Naive thymus-derived CD4-positive, alpha-beta T cell (primary cell): ENCODE measurements at regions not wholly inside any gene's neighbourhood (a gene's known extent, or its start where the extent isn't known, plus 50 kb on each side); places are given as distances from the start of the nearest gene placed in this dataset.

ENCODE experiments used
- ATAC-seq: fragments of 150-1000 bp; cut with Tn5 transposase; 2 replicates; pipeline ENCODE4 v1.10.0; 2021; ENCODE audit warnings: mild to moderate bottlenecking, moderate library complexity
- CTCF ChIA-PET: fragments of 350-600 bp; sonication (Branson Sonifier 250); formaldehyde crosslinking; loops from one replicate; lab custom pipeline; 2021; ENCODE audit warnings: antibody characterized with exemption; lab: Charles Lee
- POLR2A ChIA-PET: fragments of 350-600 bp; sonication (Branson Sonifier 250); formaldehyde crosslinking; loops from one replicate; lab custom pipeline; 2021; ENCODE audit warnings: antibody characterized with exemption, inconsistent platforms; lab: Charles Lee
- DNase-seq, 9 donors: peaks; one replicate each; pipeline versions ENCODE4 v3.0.0 to v3.0.0-alpha.2; 2020 to 2022; ENCODE audit warnings: mixed read lengths in 1 of 9
- H3K27ac ChIP-seq: one replicate; pipeline ENCODE4 v1.7.0; 2013; ENCODE audit warnings: mild to moderate bottlenecking, low read depth, low read length, moderate library complexity
- H3K27me3 ChIP-seq, 2 donors: one replicate each; pipeline ENCODE4 v1.7.0; 2013; ENCODE audit warnings: low read length in 2 of 2, mild to moderate bottlenecking in 2 of 2, moderate library complexity in 2 of 2; ENCODE audit not compliant: control insufficient read depth in 2 of 2, insufficient read depth in 2 of 2
- H3K36me3 ChIP-seq, 3 experiments: 1 replicate in 2 of 3; 2 replicates in 1 of 3; pipeline ENCODE4 v1.7.0; 2013; ENCODE audit warnings: low read length in 3 of 3, mild to moderate bottlenecking in 3 of 3, moderate library complexity in 1 of 3; ENCODE audit not compliant: insufficient read depth in 3 of 3, control insufficient read depth in 2 of 3
- H3K4me1 ChIP-seq, 2 donors: one replicate each; pipeline ENCODE4 v1.7.0; 2013; ENCODE audit warnings: low read length in 2 of 2, mild to moderate bottlenecking in 2 of 2, moderate library complexity in 1 of 2; ENCODE audit not compliant: control insufficient read depth in 2 of 2, insufficient read depth in 2 of 2
- H3K4me3 ChIP-seq: 2 replicates; pipeline ENCODE4 v1.7.0; 2013; ENCODE audit warnings: mild to moderate bottlenecking, low read length
- H3K9me3 ChIP-seq, 3 experiments: 1 replicate in 2 of 3; 2 replicates in 1 of 3; pipeline ENCODE4 v1.7.0; 2013; ENCODE audit warnings: low read length in 3 of 3; ENCODE audit not compliant: control insufficient read depth in 2 of 3
- H3K27ac Mint-ChIP-seq, 9 donors: one replicate each; pipeline ENCODE4 v1.8.0; 2020 to 2022; ENCODE audit warnings: mixed read lengths in 9 of 9, mild to moderate bottlenecking in 8 of 9, moderate library complexity in 5 of 9, inconsistent platforms in 2 of 9
- H3K27me3 Mint-ChIP-seq, 5 donors: one replicate each; pipeline ENCODE4 v1.8.0; 2021 to 2022; ENCODE audit warnings: mixed read lengths in 5 of 5, mild to moderate bottlenecking in 1 of 5
- H3K36me3 Mint-ChIP-seq, 5 donors: one replicate each; pipeline ENCODE4 v1.8.0; 2020 to 2022; ENCODE audit warnings: mixed read lengths in 5 of 5, mild to moderate bottlenecking in 3 of 5, inconsistent platforms in 1 of 5
- H3K4me1 Mint-ChIP-seq, 7 donors: one replicate each; pipeline ENCODE4 v1.8.0; 2020 to 2022; ENCODE audit warnings: mixed read lengths in 7 of 7, mild to moderate bottlenecking in 3 of 7, inconsistent platforms in 1 of 7
- H3K4me3 Mint-ChIP-seq, 10 donors: one replicate each; pipeline ENCODE4 v1.8.0; 2020 to 2022; ENCODE audit warnings: mild to moderate bottlenecking in 10 of 10, mixed read lengths in 10 of 10, moderate library complexity in 6 of 10, inconsistent platforms in 2 of 10
- H3K9me3 Mint-ChIP-seq, 11 donors: one replicate each; pipeline ENCODE4 v1.8.0; 2020 to 2022; ENCODE audit warnings: mixed read lengths in 11 of 11, mild to moderate bottlenecking in 4 of 11, inconsistent platforms in 1 of 11, moderate library complexity in 1 of 11
- intact Hi-C, 2 donors: fragments of 100-400 bp; cut with micrococcal nuclease; formaldehyde crosslinking; loops; one replicate each; pipeline ENCODE4 v1.15.1; 2023

- H3K4me1 Mint-ChIP-seq, result peaks cover 0 to 4% (median 0%) of the 10 kb centered on the region in 7 donors
- no peaks in the 10 kb centered on the region for H3K9me3 ChIP-seq
- H3K9me3 Mint-ChIP-seq, result peaks cover 0 to 5% (median 0%) of the 10 kb centered on the region in 11 donors
These were observed 154.1 kb downstream of the TLE3 start for GRCh38 chr15:69943637-69944036.

GRCh38 chr15:69945729-69946128, 152.0 kb downstream of the TLE3 start:
- Histone ChIP-seq H3K9me3 (no peaks in the 10 kb centered on the region), H3K4me3 (no peak overlapping the region), H3K27me3 (no peaks in the 10 kb centered on the region), H3K36me3 (no peaks in the 10 kb centered on the region), H3K4me1 (no peaks in the 10 kb centered on the region), H3K27ac (no peak overlapping the region)
- peaks cover 0 to 5% (median 0%) of the 10 kb centered on the region in 11 donors for H3K9me3 Mint-ChIP-seq
- peaks cover 0 to 2% (median 0%) of the 10 kb centered on the region in 7 donors for H3K4me1 Mint-ChIP-seq
- no peak for ATAC-seq
- no peak overlapping the region for H3K27ac Mint-ChIP-seq
- ChIA-PET CTCF (no interaction called here), POLR2A (no interaction called here)
- no peak for DNase-seq
- H3K36me3 Mint-ChIP-seq, result no peaks in the 10 kb centered on the region
- H3K4me3 Mint-ChIP-seq, result no peak overlapping the region
- peaks cover 0 to 7% (median 0%) of the 10 kb centered on the region in 5 donors for H3K27me3 Mint-ChIP-seq
- intact Hi-C loops, result no loop called here

More at GRCh38 chr15:69943637-69944036, 154.1 kb downstream of the TLE3 start:
- Mint-ChIP-seq H3K27ac (no peak overlapping the region), H3K4me3 (no peak overlapping the region), H3K36me3 (no peaks in the 10 kb centered on the region), H3K27me3 (peaks cover 0 to 10% (median 0%) of the 10 kb centered on the region in 5 donors)
- no peaks in the 10 kb centered on the region for H3K27me3 ChIP-seq
- ATAC-seq (no peak), DNase-seq (no peak)
- no peak overlapping the region for H3K4me3 ChIP-seq
- CTCF ChIA-PET, result no interaction called here
- no peaks in the 10 kb centered on the region for H3K4me1 ChIP-seq
- H3K36me3 ChIP-seq, result no peaks in the 10 kb centered on the region
- intact Hi-C loops, result no loop called here
- no peak overlapping the region for H3K27ac ChIP-seq
- POLR2A ChIA-PET, result no interaction called here

- Histone ChIP-seq H3K9me3 (no peaks in the 10 kb centered on the region), H3K36me3 (no peaks in the 10 kb centered on the region), H3K27ac (no peak overlapping the region), H3K27me3 (no peaks in the 10 kb centered on the region), H3K4me1 (no peaks in the 10 kb centered on the region), H3K4me3 (no peak overlapping the region)
- H3K9me3 Mint-ChIP-seq, result peaks cover 0 to 5% (median 0%) of the 10 kb centered on the region in 11 donors
- intact Hi-C loops, result no loop called here
- H3K4me3 Mint-ChIP-seq, result no peak overlapping the region
- H3K4me1 Mint-ChIP-seq, result peaks cover 0 to 2% (median 0%) of the 10 kb centered on the region in 7 donors
- no peak for ATAC-seq
- no peak for DNase-seq
- CTCF ChIA-PET, result no interaction called here
- no peaks in the 10 kb centered on the region for H3K36me3 Mint-ChIP-seq
- H3K27me3 Mint-ChIP-seq, result peaks cover 0 to 11% (median 0%) of the 10 kb centered on the region in 5 donors
- no peak overlapping the region for H3K27ac Mint-ChIP-seq
- POLR2A ChIA-PET, result no interaction called here
These were observed 150.8 kb downstream of the TLE3 start for GRCh38 chr15:69946870-69947269.

- Mint-ChIP-seq H3K9me3 (peaks cover 0 to 5% (median 0%) of the 10 kb centered on the region in 11 donors), H3K27ac (no peak overlapping the region), H3K4me3 (no peak overlapping the region), H3K27me3 (peaks cover 0 to 13% (median 0%) of the 10 kb centered on the region in 5 donors), H3K36me3 (no peaks in the 10 kb centered on the region), H3K4me1 (peaks cover 0 to 2% (median 0%) of the 10 kb centered on the region in 7 donors)
- ATAC-seq (no peak), DNase-seq (no peak)
- POLR2A ChIA-PET, result no interaction called here
- H3K27ac ChIP-seq, result no peak overlapping the region
- intact Hi-C loops, result no loop called here
- no peaks in the 10 kb centered on the region for H3K9me3 ChIP-seq
- no peaks in the 10 kb centered on the region for H3K27me3 ChIP-seq
- H3K4me3 ChIP-seq, result no peak overlapping the region
- H3K36me3 ChIP-seq, result no peaks in the 10 kb centered on the region
- H3K4me1 ChIP-seq, result no peaks in the 10 kb centered on the region
- CTCF ChIA-PET, result no interaction called here
These were observed 150.3 kb downstream of the TLE3 start for GRCh38 chr15:69947394-69947793.

GRCh38 chr15:69949485-69949884, 148.2 kb downstream of the TLE3 start:
- Histone ChIP-seq H3K27me3 (no peaks in the 10 kb centered on the region), H3K36me3 (no peaks in the 10 kb centered on the region), H3K4me1 (no peaks in the 10 kb centered on the region), H3K27ac (no peak overlapping the region), H3K9me3 (no peaks in the 10 kb centered on the region), H3K4me3 (no peak overlapping the region)
- H3K9me3 Mint-ChIP-seq, result peaks cover 0 to 5% (median 0%) of the 10 kb centered on the region in 11 donors
- ChIA-PET CTCF (no interaction called here), POLR2A (no interaction called here)
- ATAC-seq (no peak), DNase-seq (no peak)
- intact Hi-C loops, result no loop called here
- H3K4me1 Mint-ChIP-seq, result peaks cover 0 to 2% (median 0%) of the 10 kb centered on the region in 7 donors
- no peaks in the 10 kb centered on the region for H3K36me3 Mint-ChIP-seq
- H3K27me3 Mint-ChIP-seq, result peaks cover 0 to 13% (median 0%) of the 10 kb centered on the region in 5 donors
- H3K4me3 Mint-ChIP-seq, result no peak overlapping the region
- no peak overlapping the region for H3K27ac Mint-ChIP-seq

GRCh38 chr15:69951256-69951897, 146.3 kb downstream of the TLE3 start:
- no peak overlapping the region for H3K27ac ChIP-seq
- H3K4me1 Mint-ChIP-seq, result peaks cover 0 to 2% (median 0%) of the 10 kb centered on the region in 7 donors
- ChIA-PET POLR2A (interaction anchor here (0.6 kb wide), 1 partner anchor 126 kb away, joined by 4 read pairs; no protein-coding TSS in a partner anchor), CTCF (no interaction called here)
- no peaks in the 10 kb centered on the region for H3K4me1 ChIP-seq
- peaks cover 0 to 16% (median 0%) of the 10 kb centered on the region in 5 donors for H3K27me3 Mint-ChIP-seq
- no peaks in the 10 kb centered on the region for H3K36me3 ChIP-seq
- ATAC-seq, result no peak
- H3K4me3 ChIP-seq, result no peak overlapping the region
- H3K9me3 ChIP-seq, result no peaks in the 10 kb centered on the region
- no peak overlapping the region for H3K4me3 Mint-ChIP-seq
- no peaks in the 10 kb centered on the region for H3K27me3 ChIP-seq
- no peak overlapping the region for H3K27ac Mint-ChIP-seq
- intact Hi-C loops, result loop anchor here (10.0 kb wide), 2 partner anchors 87 to 227 kb away; no protein-coding TSS in a partner anchor
- DNase-seq, result no peak
- no peaks in the 10 kb centered on the region for H3K36me3 Mint-ChIP-seq
- peaks cover 0 to 4% (median 0%) of the 10 kb centered on the region in 11 donors for H3K9me3 Mint-ChIP-seq
